Mononuclear cell (primary cell): ENCODE measurements at regions not wholly inside any gene's neighbourhood (a gene's known extent, or its start where the extent isn't known, plus 50 kb on each side); places are given as distances from the start of the nearest gene placed in this dataset.

Experiments used
- H3K27me3 ChIP-seq: 2 replicates; pipeline ENCODE4 v1.6.0; 2011; ENCODE audit warnings: low read length, control low read depth; ENCODE audit not compliant: insufficient read depth
- H3K4me1 ChIP-seq: 2 replicates; pipeline ENCODE4 v1.5.1; 2011; ENCODE audit warnings: mild to moderate bottlenecking, low read length, control low read depth; ENCODE audit not compliant: insufficient read depth
- H3K4me3 ChIP-seq: 2 replicates; pipeline ENCODE4 v1.5.1; 2011; ENCODE audit warnings: mild to moderate bottlenecking, low read length, moderate library complexity
- H3K9me3 ChIP-seq: 2 replicates; pipeline ENCODE4 v1.5.1; 2011; ENCODE audit warnings: low read depth, mild to moderate bottlenecking, control low read depth, low read length

DNA sequence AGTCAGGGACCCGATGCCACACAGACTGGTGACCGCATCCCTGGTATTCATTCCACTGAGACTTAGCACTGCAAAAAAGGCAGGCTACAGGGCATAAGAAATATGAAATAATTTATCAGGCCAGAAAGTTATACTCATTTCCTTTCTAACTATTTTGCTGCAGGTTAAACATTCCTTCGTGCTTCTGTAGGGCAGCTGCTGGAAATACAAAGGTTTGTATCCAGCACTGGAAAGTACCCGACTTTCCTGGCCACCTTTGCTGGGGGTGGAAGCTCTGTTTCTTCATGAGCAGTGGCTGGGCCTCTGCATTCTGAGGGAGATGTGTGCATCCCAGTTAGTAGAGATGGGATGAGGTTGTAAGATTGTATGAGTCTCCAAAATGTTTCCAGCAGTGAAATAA, 478.6 kb upstream of the WWC1 start:
- no peak overlapping the region for H3K4me3 ChIP-seq
- H3K9me3 ChIP-seq: no peaks in the 10 kb centered on the region
- no peaks in the 10 kb centered on the region for H3K27me3 ChIP-seq
- peaks cover 3% of the 10 kb centered on the region for H3K4me1 ChIP-seq

DNA sequence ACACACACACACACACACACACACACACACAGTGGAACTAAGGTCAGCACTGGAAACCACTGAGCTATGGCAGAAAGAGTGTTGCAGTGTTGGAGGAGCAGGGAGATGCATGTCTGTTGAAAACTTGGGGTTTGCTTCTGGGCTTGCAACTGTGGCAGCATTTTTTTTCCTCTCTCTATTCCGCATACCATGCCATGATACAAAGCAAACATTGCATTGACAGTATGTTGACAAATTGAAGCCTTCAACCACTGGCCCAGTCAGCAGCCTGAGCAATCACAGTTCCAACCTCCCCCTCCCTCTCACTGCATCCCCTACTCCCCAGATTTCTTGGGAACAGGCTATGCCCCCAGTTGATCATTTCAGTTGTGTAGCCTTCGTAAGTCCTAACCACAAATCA, 478.1 kb upstream of the WWC1 start:
- no peak overlapping the region for H3K4me3 ChIP-seq
- H3K27me3 ChIP-seq: no peaks in the 10 kb centered on the region
- H3K4me1 ChIP-seq: peaks cover 3% of the 10 kb centered on the region
- no peaks in the 10 kb centered on the region for H3K9me3 ChIP-seq

DNA sequence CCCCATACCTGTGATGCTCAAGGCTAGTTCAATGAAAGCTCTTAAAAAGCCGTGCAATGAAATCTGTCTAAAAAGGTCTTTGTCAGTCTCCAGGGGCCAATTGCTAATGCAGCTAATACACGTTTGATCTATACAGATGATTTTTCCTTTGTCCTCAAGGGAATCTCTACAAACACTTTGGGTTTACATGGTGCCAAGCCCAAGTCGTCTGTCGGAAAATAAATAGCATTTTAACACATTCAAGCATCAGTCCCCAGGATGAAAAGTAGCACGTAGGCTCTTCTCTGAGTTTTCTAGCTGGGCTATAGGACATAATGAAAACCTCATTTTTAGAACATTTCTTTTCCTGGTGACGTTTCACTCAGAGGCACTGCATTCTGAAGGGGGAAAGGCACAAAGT, 477.4 kb upstream of the WWC1 start:
- no peaks in the 10 kb centered on the region for H3K27me3 ChIP-seq
- peaks cover 3% of the 10 kb centered on the region for H3K4me1 ChIP-seq
- no peaks in the 10 kb centered on the region for H3K9me3 ChIP-seq
- H3K4me3 ChIP-seq: no peak overlapping the region

DNA sequence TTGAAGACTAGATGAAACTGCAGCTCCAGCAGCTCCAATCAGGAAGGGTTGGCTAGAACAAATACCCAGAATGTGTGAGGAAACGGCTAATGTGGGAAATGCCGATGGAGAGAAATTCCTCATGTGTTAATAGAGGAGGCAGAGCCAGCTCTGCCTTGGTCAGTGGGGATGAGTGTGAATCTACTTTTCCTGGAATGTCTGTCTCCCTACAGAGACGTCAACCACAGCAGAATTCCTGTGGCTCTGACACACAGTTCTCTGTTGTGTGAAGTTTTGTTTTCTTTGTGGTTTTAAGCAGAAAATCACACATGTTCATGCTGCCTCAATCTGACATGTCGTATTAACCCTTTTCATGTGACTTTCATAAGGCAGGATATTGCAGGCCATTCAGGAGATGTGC, 476.6 kb upstream of the WWC1 start:
- Histone ChIP-seq H3K27me3 (no peaks in the 10 kb centered on the region), H3K9me3 (no peaks in the 10 kb centered on the region), H3K4me1 (peaks cover 3% of the 10 kb centered on the region), H3K4me3 (no peak overlapping the region)

DNA sequence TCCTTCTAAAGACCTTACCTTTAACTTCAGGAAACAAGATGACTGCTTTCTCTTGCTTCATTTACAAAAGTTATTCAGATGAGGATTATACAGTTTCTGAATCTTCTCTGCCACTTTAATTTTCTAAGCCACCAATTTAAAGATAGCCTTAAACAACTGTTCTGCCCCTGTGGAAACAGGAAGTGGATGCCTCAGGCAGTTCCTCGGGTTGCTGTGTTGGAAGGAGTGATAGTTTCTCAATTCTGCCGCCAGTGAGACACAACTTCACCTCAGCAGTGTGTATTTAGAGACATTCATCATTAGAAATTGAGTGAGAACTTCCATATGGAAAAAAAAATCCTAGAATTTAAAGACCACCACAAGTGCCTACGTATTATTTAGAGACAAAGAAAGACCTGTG, 475.1 kb upstream of the WWC1 start:
- no peaks in the 10 kb centered on the region for H3K27me3 ChIP-seq
- no peaks in the 10 kb centered on the region for H3K9me3 ChIP-seq
- H3K4me3 ChIP-seq: no peak overlapping the region
- H3K4me1 ChIP-seq: peaks cover 3% of the 10 kb centered on the region

DNA sequence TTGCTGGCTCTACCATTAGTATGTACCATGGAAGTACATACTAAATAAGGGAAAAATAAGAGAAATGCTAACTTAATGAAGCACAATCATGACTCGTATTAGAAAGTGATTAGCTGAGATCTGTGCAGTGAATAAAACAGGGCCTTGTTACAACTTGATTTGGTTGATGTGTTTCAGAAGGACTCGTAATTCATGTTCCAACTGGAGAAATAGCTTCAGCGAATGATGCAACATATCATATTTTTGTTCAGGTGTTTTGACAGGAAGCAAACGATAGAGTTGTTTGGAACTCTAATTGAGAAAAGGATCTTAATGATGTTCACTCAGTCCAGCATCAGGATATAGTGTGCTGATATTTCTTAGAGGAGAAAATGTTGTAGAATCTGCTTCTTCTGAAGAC, 474.6 kb upstream of the WWC1 start:
- Histone ChIP-seq H3K27me3 (no peaks in the 10 kb centered on the region), H3K9me3 (no peaks in the 10 kb centered on the region), H3K4me1 (peaks cover 3% of the 10 kb centered on the region), H3K4me3 (no peak overlapping the region)

DNA sequence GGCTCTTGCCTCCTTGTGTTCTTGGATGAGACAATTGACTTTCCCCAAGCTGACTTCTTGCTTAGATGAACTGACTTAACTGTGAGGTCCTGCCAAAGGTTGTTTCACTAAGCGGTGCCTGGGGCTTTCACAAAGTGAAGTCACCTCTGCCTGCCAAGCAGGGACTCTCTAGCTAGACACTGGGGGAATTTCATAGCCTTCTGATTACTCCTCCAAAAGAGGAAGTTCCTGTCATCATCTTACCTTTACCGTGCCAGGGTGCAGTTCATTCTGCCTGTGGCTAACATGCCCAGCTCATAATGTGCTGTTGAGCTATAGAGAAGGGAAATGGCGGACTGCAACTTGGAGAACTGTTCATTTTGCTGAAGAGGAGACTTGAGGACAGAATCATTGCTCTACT, 472.0 kb upstream of the WWC1 start:
- no peaks in the 10 kb centered on the region for H3K27me3 ChIP-seq
- H3K4me1 ChIP-seq: peaks cover 3% of the 10 kb centered on the region
- no peak overlapping the region for H3K4me3 ChIP-seq
- H3K9me3 ChIP-seq: no peaks in the 10 kb centered on the region

DNA sequence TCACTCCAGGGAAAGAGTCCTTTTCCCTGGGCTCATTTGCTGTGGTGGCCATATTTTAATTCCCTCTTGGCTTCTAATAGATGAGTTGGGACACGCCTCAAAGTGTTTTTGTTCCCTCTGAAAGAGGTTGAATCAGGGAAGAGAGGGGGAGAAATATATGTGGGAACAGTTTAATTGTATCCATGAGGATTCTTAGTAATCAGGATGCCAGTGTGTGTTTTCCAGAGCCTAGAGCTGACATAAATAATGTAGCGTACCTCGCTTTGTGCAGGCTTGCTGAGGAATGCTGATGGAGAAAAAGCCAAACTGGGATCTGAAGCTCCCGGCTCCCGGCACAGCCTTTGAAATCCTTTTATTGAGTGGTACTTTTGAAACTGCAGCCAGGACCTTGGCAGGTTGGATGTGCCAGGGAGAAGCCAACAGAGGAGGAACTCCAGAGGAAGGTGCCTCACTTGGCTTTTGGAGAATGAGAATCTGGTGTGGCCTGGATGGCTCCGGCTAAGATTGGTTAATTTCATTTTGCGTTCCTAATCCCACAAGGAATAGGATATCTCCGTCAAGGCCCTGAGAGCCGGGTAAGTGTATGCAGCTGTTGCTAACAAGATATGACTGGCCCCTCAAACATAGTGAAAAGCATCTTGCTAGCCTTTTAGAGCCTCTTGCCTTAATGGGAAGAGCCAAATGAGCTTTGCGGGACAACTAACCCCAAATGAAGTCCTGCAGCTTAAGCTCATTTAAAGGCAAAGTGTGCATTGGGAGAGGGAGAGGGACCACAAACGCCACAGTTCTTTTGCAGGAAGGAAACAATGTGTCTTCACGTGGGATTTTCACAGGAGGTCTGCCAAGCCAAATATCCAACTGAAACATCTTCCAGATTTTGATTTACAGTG, 471.1 kb upstream of the WWC1 start:
- Histone ChIP-seq H3K27me3 (no peaks in the 10 kb centered on the region), H3K4me1 (peaks cover 3% of the 10 kb centered on the region), H3K9me3 (no peaks in the 10 kb centered on the region), H3K4me3 (no peak overlapping the region)

DNA sequence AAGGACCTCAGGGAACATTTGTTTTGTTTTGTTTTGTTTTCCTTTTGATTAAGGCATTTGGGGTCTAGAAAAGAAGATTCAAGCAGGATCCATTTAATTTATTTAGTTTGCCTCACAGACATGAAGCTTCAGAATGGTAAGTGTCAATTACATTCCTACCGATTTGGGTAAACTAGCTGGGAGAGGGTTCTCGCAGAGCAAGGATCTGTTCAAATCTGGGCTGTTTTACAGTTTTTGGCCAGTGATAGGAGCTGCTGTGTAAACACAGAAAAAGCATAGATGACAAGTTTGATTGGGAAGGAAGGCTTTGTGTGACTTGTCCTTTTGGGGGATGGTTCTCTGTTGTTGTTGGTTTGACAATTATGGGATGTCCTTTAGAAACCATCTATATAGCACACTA, 470.3 kb upstream of the WWC1 start:
- Histone ChIP-seq H3K27me3 (no peaks in the 10 kb centered on the region), H3K4me1 (peaks cover under 1% of the 10 kb centered on the region), H3K4me3 (no peak overlapping the region), H3K9me3 (no peaks in the 10 kb centered on the region)

DNA sequence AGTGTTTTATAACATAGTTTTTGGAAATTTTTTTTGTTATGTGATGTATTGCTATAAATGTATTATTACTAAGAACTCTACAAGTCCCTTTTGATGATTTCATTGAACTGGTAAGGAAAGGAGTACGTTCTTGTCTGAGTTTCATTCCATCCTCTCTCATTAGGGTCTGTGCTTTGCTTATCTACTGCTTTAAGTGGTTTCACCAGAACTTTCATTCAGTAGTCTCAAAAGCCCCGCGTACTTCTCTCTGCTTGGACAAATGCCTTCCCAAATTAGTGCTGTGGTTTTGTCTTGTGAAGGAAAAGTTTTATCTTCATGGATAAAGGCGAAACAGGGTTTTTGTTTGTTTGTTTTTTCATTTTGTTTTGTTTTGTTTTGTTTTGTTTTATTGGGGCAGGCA, 469.8 kb upstream of the WWC1 start:
- Histone ChIP-seq H3K9me3 (no peaks in the 10 kb centered on the region), H3K4me1 (no peaks in the 10 kb centered on the region), H3K27me3 (no peaks in the 10 kb centered on the region), H3K4me3 (no peak overlapping the region)

DNA sequence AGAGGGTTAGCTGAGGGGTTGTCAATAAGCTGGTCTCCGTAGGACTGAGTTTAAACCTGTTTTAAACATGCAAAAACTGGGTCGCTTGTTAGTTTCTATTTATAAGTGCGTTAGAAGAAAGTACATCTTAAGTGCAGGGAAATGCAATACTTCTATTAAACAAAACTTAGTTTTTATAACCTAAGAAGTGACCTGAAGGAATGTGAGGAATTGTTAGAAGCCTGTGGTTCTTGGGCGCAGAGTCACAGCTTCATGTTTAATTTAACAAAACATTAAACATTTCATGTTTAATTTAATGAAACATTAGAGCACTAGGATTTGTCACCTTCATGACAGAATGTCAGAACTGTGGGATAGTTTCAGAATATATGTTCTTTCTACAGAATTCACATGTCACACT, 469.2 kb upstream of the WWC1 start:
- Histone ChIP-seq H3K4me3 (no peak overlapping the region), H3K9me3 (no peaks in the 10 kb centered on the region), H3K4me1 (no peaks in the 10 kb centered on the region), H3K27me3 (no peaks in the 10 kb centered on the region)

DNA sequence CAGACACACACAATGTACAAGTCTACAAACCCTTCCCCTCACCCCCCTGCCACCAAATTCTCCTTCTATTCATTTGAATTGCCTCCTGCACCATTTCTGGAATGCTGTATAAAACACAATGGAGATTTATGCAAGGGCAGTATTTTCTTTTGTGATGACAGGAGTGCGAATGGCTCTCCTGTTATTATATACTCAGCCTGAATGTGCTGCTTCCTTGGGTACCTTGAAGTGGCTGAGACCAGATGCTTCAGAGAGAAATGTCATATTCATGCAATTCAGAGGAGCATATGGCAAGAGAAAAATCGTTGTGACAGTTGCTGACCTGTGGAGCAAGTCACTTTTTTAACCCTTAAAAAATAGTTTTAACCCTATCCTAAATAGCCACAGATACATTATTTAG, 468.0 kb upstream of the WWC1 start:
- no peaks in the 10 kb centered on the region for H3K4me1 ChIP-seq
- H3K4me3 ChIP-seq: no peak overlapping the region
- H3K9me3 ChIP-seq: no peaks in the 10 kb centered on the region
- no peaks in the 10 kb centered on the region for H3K27me3 ChIP-seq

DNA sequence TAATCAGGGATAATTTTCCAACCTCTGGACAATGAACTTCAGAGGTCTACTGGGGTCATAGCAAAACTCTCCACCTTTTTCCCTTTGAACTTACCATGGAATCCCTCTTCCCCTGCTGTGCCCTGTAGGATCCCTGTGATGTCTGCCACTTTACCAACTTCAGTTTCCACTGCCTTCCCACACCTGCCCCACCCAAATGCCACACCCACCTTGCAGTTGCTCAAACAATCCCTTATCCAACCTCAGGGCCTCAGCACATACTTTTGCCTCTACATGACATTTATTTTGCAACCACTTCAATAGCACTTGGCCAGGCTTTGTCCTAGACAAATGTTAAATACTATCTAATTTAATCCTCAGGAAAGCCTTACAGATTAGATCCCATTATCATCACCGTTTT, 463.7 kb upstream of the WWC1 start:
- Histone ChIP-seq H3K9me3 (no peaks in the 10 kb centered on the region), H3K27me3 (no peaks in the 10 kb centered on the region), H3K4me1 (peaks cover 5% of the 10 kb centered on the region), H3K4me3 (no peak overlapping the region)

DNA sequence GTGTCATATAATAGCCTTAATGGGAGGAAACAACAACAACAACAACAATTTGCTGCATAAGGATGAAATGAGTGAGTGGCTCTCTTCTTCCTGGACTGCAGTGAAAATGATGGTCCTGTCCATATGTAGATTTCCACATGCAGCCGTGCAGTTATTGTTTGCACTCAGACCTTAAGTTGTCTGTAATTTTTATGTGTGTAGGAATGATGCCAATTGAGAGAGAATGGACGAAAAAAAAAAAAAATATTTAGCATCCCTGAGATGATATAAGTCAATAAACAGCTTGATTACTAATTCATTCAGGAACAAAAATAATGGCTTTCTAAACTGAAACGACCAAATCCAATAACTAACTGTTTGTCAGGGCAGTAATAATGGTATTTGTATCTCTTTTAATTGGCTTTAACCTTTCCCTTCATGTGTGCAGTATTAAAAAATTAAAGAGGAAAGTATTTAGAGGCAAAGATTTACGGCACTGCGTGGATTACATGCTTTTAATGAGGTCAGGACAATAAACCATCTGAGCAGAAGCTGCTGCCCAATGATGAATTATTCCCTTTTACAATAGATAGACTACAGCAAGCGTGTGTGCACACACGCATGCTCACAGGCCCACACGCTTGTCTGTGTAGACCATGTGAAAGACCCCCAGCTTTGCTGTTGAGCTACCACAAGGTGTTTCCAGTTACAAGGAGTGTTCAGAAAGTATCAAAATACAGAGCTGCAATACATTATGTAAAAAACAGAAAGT, 459.5 kb upstream of the WWC1 start:
- H3K4me3 ChIP-seq: no peak overlapping the region
- no peaks in the 10 kb centered on the region for H3K9me3 ChIP-seq
- H3K27me3 ChIP-seq: no peaks in the 10 kb centered on the region
- peaks cover 5% of the 10 kb centered on the region for H3K4me1 ChIP-seq

DNA sequence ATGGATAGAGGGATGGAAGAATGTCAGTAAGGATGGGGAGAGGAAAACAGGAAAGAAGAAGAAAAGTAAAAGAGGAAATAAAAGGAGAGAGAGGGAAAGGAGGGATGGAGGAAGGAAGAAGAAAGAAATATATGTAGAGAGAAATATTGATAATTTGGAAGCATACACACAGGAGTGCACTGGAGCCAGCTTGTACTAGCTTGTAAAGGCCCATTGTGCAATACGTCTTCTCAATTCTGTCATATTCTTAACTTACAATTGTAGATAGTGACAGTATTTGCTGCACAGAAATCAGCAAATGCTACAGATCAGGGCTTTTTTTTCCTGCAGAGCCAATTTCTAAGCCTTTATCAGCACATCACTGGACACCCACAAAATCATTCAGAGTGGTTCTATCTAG, 458.8 kb upstream of the WWC1 start:
- Histone ChIP-seq H3K9me3 (no peaks in the 10 kb centered on the region), H3K27me3 (no peaks in the 10 kb centered on the region), H3K4me1 (peaks cover 5% of the 10 kb centered on the region), H3K4me3 (no peak overlapping the region)

DNA sequence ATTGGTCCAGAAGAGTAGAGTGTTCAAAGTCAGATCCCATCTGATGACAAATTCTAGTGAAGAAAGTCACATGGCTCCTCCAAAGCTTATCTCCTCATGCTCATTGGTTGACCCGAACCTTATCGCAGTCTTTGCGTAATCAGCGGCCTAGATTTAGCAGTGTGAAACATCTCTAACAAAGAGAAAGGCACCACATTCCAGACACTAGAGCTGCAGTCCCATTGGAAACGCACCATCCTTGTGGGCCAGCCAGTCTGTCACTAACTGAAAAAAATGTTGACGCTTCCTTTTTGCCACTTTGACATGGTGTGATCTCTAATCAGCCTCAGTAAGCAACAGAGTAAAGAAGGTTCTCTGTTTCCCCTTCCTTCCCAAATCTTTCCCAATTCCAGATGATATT, 458.0 kb upstream of the WWC1 start:
- peaks cover 5% of the 10 kb centered on the region for H3K4me1 ChIP-seq
- H3K27me3 ChIP-seq: no peaks in the 10 kb centered on the region
- no peaks in the 10 kb centered on the region for H3K9me3 ChIP-seq
- no peak overlapping the region for H3K4me3 ChIP-seq
